Activated CD4-positive, alpha-beta T cell treated with anti-CD3 and anti-CD28 coated beads, Interleukin-10, Interleukin-2, amounts not matched to agents 100 ng/mL and 50 ng/mL, durations not matched to agents 16 hours and 8 hours (primary cell): ENCODE measurements at regions not wholly inside any gene's neighbourhood (a gene's known extent, or its start where the extent isn't known, plus 50 kb on each side); places are given as distances from the start of the nearest gene placed in this dataset.
A peak's percentile ranks its signal among the peaks of the same experiment; 100 is the strongest.
"Not testable (repeated sequence)": the region's sequence is repeated elsewhere in the genome, so short reads cannot be mapped to it uniquely, and the experiment has no call there.

Experiments
- DNase-seq: peaks from one replicate; pipeline ENCODE4 v3.0.0-alpha.2; 2020

DNA sequence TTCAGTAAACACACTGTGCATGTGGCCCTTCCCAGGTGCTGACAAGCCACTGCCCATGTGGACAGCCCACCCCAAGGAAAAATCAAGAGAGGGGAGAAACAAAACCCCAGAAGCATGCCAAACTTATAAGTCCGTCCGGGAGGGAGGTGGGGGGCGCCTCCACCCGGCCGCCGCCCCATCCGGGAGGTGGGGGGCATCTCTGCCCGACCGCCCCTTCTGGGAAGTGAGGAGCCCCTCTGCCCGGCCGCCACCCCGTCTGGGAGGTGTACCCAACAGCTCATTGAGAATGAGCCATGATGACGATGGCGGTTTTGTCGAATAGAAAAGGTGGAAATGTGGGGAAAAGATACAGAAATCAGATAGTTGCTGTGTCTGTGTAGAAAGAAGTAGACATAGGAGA lies 53.8 kb upstream of the C2CD4B start:
- DNase-seq: no peak

DNA sequence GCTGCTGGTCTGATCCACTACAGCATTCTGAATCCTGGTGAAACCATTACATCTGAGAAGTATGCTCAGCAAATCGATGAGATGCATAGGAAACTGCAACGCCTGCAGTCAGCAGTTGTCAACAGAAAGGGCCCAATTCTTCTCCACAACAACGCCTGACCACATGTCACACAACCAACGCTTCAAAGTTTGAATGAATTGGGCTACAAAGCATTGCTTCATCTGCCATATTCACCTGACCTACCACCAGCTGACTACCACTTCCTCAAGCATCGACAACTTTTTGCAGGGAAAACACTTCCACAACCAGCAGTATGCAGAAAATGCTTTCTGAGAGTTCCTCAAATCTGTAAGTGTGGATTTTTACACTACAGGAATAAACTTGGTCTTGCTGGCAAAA lies 54.7 kb upstream of the C2CD4B start:
- no peak for DNase-seq

DNA sequence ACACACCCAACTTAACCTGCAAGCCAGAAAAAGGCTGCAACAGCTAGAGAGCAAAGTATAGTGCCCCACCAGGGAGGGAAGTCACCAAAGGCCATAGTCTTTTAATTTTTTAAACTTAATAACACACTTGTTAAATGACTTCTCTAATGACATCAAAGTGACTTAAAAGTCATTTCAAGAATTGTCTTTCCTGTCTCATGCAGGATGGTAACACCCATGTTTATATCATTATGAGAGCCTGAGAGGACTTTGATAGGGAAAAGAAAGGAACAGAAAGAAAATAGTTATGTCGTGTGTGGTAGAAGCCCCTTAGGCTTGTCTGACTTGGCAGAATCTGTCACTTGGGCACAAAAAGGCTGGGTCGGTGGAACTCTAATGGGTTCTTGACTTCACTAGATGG lies 57.9 kb upstream of the C2CD4B start:
- peak; percentile 5 for DNase-seq

DNA sequence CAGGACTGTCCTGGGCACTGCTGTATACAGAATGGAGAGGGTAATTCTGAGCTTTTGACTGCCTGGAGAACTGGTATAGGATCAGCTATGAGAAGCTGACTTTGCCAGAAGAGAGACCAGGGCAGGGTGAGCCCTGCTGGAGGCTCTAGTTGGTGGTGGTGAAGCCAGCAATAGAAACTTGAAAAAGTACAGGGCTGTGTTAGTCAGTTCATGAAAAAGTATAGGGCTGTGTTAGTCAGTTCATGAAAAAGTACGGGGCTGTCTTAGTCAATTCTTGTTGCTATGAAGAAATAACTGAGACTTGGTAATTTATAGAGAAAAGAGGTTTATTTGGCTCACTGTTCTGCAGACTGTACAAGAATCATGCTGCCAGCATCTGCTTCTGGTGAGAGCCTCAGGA lies 63.5 kb upstream of the C2CD4B start:
- no peak for DNase-seq

DNA sequence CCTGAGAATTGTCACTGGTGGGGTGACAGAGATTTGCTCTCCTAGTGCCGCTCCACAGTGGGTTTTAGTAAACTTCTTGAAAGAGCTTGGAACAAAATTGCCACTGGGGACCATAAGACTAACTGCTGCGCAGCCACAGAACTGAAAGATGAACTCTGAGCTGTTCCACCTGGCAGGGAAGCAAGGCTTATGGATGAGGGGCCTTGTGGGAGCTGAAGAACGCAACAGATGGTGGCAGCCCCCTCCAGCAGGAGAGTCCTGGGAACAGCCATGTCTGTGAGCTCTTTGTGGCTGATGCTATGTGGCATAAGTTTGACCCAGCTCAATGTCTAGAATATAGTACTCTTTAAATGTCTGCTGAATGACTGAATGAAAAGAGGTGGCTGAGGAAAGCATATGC lies 66.8 kb upstream of the C2CD4B start:
- no peak for DNase-seq

DNA sequence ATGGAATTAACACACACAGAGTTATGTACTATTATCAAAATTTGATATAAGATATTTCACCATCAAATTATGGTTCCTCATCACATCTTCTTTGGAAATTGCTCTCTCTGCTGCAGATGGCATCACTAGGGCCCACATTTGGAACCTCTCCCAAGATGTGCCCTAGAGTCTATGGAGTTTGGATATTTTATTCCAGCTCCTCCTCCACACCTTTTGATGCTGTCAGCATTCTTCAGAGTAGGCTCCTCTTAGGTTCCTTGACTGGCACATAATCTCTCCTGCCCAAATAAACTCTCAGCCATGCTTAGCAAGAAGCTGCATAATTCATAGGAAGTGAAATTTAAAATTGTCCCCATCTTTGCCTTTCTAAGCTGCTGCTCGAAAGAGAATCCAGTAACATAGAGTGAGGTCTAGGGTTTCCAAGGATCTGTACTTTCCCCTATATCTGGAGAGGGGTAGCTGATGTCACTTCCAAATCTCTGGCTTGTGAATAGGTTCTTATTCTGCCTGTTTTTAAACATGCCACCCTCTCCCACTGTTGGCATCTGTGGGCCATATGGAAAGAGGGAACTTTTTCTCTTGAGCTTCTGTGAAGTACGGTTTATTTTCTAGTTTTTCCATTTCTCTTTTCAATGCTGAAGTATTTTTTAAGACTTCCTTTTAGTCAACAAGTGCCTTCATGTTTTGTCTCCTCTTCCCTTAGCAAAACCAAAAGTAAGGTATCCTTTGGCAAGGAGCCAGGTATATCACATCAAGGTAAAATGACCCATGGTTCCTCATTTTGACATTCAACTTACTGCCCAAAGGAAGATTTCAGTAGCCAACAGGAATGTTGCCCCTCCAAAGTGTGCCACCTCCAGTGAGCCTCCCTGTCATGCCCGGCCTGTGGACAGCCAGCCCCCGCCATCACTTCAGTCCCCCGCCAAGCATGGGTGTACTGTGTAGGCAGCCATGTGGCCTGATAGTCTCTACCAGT lies 75.3 kb upstream of the C2CD4B start:
- DNase-seq: no peak

DNA sequence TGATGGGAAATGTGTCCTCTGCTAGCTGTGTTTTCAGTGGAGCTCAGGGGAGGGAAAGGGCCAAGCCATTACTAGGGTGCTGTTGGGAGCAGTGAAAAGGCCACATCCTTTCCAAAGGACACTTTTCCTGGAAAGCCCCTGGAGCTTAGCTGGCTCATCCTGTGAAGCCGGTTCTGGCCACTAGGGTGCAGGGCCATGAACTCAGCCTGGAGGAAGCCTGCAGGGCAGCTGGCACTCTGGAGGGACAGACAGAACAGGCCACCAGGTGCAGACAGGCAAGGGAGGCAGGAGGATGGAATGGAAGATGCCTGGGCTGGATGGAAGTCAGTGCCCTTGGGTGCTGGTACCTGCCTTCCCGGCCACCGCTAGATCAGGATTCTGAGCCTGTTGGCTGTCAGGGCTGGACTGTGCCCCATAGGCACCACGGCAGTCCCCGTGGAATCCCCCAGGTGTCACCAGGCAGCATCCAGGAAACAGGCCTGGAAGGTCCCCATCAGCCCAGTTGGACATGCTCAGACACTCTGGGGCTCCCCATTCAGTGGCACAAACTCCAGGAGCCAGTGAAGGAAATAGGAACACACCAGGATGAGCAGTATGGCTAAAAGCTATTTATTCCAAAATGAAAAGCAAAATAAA lies 76.2 kb upstream of the C2CD4B start:
- DNase-seq: no peak

DNA sequence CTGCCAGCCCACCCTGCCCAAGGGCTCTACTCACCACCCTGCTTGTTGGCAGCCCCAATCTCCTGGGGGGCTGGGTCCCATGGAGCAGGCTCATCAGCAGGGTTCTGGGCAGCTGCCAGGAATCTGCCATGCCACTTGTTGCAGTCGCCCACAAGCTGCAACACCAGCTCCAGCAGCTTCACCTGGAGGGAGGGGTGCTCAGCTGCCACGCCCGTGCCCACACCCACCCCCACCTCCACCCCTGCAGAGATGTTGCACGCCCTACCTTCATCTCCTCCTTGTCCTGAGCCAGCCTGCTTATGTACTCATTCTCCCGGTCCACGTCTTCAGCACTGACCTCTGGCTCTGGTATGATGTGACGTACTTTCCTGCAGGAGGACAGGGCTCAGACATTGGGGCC lies 77.9 kb upstream of the C2CD4B start:
- DNase-seq: no peak

DNA sequence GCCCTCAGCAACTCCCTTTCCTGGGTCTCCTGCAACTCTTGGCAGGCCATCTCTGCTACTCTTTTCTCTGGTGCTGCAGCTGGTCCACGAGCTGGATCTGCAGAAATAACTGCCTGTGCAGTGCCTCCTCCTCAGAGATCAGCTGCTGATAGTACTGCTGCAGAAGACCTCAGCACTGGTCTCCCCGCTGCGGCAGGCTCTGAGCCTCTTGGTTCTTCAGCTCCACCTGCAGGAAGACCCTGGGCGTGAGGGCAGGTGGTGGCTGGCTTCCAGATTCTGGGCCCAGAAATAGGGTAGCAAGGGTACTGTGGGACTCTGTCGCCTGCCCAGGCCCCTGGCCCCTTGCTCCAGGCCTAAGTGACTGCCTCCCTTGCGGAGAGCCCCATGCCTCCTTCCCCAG lies 79.7 kb upstream of the C2CD4B start:
- no peak for DNase-seq

DNA sequence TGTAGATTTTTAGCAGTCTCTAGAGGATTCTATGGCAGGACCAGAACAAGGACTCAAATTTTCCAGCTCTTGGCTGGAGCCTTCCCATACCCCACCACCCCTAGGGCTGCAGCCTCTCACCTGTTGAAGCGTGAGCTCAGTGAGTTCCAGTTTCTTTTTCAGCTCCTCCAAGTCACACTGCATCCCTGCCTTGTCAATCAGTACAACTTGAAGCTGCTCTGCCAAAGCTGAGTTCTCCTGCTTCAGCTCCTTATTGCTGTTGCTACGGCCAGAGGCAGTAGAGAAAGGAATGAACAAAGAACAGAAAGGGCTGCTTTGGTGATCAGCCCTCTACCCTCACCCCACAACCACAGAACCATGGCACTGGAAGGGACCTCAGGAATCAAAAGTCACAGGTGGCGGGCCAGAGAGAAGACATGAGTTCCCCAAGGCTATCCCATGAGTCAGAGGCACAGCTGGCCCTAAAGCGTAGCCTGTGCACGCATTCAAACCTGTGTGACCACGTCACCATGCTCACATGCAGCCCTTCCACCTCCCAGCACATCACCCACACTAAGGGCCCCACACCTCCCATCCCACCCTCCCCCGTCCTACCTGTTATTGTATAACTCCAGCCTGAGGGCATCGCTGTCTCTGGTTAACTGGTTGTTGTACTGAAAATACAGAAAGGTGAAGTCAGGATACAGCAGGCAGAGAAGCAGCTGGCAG lies 83.3 kb upstream of the C2CD4B start:
- DNase-seq: no peak

DNA sequence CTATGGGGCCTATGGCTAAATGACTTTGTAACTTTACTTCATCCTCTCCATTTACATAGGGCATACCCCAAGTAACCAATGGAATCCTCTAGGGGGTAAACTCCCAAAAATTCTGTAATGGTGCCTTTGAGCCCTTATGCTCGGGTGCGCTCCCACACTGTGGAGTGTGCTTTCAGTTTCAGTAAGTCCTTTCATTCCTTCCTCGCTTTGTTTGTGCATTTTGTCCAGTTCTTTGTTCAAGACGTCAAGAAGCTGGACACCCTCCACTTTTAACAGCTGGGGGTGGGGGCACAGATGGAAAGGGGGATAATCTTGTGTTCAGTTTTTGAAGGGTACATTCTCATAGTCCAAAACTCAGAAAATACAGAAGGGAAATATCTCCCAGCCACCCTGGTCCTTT lies 84.4 kb upstream of the C2CD4B start:
- no peak for DNase-seq

DNA sequence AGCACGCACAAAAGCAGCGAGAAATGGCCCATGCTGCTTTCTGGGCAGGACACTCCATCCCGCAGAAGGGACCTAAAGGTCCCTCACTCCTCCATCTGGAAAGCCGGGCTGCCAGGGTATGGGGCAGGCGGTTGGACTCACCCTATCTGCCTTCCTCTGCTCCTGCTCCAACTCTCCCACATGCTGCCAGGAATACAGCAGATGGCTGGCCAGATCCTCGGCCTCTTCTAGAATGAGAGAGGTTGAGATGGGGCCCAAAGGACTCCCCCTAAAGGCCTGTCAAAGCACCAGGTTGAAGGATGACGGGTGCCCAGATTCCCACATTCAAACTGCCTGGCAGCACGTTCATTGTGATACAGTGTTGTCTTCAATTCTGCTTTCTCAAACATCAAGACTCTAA lies 85.1 kb upstream of the C2CD4B start:
- DNase-seq: no peak

DNA sequence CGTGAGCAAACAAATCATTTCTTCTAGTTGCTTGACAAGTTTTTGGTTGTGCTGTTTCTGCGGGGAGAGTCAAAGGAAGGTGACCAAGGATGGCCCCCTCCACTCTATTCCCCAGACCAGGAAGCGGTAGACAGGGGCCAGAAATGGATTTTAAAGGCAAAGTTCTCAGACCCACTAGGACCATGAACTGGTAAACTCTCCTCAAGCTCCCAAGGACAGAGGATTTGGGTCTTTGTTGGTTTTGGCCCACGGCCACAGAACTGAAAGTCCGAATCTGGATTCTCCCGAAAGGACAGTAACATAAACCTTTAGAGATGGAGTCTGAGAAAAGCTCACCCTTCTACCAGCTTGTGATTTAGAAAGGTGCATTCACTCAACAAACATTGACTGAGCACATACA lies 85.9 kb upstream of the C2CD4B start:
- no peak for DNase-seq

DNA sequence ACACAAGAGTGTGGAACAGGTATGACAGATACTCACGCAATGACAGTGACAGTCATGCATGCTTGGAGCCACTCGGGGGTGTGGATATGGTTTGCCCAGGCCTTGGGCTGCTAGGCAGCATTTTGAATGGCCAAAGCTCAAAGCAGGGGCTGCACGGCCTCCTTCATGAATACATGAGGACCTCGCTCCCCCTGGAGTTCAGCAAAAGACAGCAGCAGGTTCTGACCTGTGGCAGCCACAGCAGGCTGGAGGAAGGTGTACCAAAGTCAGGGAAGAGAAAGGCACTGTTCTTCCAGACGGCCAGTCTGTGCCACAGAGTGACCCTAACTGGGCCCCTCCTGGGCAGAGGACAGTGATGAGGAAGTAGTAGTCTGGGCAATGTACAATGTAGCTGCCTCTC lies 88.2 kb upstream of the C2CD4B start:
- DNase-seq: no peak

DNA sequence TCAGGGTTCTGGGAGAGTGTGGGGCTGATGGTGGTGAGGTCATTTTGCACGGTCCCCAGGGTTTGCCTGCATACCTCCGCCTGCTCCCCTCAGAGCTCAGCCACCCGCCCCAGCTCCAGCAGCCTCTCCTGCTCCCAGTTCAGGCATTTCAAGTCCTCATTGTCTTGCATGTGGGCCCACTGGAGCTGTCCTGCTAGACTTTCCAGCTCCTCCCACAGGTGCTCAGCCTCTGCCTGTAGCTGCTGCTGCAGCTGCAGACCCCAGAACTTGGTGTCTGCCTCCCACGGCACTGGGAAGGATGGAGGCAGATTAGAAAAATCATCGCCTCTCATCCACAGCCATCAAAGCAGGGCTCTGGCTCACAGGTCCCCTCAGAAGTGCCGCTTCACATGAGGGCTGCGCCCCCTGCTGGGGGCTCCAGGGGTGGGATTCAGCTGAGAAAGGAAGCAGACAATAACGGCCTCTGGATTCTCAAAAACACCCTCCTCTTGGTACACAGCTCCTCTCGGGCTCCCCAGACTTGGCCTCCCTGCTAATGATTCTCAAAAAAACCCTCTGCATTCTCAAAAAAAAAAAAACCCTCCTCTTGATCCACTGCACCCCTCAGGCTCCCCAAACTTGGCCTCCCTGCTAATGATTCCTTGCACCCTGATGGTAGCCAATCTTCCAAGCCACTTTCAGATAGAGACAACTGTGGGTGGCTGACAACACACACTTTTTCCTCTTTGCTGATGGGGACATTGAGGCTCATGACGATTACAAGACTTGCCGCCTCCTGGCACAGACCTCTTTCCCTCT lies 89.3 kb upstream of the C2CD4B start:
- DNase-seq: peak; percentile 77

DNA sequence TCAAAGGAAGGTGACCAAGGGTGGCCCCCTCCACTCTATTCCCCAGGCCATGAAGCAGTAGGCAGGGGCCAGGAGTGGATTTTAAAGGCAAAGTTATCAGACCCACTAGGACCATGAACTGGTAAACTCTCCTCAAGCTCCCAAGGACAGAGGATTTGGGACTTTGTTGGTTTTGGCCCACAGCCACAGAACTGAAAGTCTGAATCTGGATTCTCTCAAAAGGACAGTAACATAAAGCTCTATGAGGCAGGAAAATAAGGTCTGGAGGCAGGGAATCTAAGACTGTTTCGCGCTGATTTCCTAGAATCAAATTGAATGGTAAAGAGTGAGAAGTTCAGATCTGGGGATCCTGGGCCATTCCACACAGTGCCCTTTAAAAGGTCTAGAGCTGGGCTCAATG lies 91.3 kb upstream of the C2CD4B start:
- DNase-seq: not testable (repeated sequence)

DNA sequence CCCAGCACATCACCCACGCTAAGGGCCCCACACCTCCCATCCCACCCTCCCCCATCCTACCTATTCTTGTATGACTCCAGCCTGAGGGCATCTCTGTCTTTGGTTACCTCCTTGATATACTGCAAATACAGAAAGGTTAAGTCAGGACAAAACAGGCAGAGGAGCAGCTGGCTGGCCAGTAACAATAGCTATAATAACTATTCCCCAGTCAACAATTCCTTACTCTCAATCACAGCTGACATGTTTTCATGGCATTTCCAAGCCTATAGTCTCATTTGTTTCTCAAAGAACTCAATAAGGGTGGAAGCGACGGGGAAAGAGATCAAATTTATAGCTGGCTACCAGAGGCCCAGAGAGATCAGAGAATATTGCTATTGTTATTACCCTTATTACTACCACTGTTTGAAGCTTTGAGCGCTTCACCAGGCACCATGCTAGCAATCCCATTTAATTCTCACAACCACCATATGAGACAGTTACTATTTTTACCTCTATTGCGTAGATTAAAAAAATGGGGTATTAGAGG lies 93.0 kb upstream of the C2CD4B start:
- DNase-seq: no peak

DNA sequence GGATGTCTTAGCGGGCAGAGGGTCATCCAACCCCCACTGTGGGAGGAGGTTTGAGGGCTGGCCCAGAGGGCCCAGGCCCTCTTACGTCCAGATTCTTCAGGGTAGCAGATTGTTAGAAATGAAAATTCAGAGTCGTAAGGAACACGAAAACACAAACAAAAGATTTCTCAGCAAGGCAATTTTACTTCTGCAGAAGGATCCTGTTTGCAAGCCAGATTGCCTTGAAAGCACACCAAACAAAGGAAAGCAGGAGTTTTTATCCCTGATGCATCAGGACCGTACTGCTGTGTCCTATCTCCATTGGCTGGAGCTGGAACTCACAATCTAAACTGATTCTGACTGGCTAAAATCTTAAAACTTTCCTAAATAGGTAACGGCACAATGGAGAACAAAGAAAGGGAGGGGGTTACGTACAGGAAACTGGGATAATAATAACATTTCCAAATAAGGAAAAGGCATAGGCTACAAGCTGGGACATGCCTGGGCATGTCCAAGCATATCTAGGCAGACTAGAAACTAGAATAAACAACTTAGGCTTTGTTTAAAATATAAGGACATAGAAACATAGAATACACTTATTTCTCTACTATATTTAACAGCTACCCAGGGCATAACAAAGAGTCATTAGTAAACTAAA lies 97.3 kb upstream of the C2CD4B start:
- no peak for DNase-seq

DNA sequence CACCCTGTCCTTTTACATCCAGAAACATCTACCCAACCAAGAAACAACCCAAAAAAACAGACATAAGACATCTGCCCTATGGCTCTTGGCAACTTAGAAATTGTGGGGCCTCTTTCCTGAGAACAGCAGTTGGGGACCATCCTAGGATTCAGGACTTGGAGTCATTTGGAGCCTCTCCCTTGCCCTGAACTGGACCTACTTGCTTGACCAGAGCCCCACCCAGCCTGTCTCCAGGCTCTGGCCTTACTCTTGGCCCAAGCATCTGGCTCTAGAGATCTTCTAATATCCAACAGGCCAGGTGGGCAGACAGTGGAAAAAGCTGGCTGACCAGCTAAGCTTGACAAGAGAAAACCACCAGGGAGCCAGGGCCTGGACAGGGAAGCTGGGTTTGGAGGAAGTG lies 99.1 kb upstream of the C2CD4B start:
- no peak for DNase-seq

DNA sequence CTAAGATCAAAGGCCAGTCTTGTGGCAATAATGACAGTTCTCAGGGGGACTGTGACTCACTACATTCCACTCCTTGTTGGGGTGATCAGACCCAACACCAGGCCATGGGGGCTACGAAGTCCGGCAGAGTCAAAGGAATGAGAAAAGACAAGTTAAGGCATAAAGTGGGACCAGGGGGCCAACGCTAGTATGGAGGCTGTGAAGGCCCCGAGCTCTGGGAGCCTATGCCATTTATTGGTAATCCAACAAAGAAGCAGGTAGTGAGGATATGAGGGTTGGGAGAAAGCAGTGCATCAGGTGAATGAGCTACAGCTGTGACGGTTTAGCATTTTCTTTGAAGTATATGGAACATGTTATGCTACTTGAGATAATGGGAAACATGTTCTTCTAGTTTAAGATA lies 104.4 kb upstream of the C2CD4B start:
- no peak for DNase-seq

DNA sequence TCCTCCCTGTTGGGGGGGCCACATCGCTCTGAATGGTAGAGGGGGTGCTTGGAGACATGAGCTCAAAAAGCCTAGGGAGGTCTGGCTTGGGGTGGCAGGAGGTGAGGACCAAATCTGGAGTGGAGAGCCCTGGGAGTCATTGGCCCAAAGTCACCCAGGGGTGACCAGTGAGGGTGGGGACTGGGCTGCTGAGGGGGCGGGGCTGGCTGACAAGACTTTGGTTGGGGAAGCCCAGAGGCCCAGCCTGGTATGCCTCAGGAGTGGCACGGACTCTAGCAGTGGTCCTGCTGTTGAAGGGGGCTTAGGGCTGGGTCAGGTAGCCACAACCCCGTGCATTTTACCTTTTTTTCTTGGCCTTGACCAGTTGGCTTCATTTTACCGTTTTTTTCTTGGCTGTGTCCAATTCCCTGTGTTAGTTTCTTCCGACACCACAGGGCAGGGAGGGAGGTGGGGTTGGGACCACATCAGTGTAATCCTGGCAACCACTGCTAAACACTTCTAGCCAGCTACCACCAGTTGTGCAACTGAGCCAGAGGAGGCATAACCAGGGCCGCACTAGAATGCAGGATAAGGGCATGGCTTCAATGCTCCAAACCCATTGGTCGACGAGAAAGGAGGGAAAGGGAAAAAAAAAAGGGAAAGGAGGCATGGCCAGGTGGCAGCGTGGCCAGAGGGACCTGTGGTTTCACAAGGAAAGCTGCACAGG lies 105.3 kb upstream of the C2CD4B start:
- no peak for DNase-seq

DNA sequence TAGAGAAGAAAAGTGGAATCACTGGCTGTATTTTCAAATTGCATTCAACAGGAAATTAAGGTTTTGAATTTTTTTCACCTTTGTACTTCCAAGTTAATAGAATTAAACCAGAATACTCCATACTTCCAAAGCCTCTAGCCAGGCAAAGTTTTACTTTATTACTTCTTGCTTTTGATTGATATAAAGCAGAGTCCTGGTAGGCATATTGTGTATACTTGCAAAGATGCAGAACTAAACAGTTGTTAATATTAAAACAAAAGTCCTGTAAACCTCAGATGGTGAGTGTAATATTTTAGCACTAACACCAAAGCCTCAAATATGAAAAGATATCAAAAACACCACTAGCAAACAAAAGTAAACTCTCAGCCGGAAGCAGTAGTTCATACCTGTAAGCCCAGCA lies 107.2 kb upstream of the C2CD4B start:
- DNase-seq: no peak
